ENCODE measurements at regions not wholly inside any gene's neighbourhood (a gene's known extent, or its start where the extent isn't known, plus 50 kb on each side); places are given as distances from the start of the nearest gene placed in this dataset.

DNA sequence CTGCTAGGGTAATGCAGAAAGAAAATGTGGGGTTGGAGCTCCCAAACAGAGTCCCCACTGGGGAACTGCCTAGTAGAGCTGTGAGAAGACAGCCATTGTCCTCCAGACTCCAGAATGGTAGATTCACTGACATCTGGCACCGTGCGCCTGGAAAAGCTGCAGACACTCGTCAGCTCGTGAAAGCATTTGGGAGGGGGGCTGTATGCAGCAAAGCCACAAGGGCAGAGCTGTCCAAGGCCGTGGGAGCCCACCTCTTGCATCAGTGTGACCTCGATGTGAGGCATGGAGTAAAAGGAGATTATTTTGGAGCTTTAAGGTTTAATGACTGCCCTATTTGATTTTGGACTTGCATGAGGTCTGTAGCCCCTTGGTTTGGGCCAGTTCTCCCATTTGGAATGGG, 242.9 kb downstream of the VGLL3 start:
- H3K4me2 ChIP-seq (ENCODE audit: low read length), result no peak overlapping the region
- no peaks in the 10 kb centered on the region for H4K20me1 ChIP-seq (ENCODE audit: insufficient read depth, low read length)

DNA sequence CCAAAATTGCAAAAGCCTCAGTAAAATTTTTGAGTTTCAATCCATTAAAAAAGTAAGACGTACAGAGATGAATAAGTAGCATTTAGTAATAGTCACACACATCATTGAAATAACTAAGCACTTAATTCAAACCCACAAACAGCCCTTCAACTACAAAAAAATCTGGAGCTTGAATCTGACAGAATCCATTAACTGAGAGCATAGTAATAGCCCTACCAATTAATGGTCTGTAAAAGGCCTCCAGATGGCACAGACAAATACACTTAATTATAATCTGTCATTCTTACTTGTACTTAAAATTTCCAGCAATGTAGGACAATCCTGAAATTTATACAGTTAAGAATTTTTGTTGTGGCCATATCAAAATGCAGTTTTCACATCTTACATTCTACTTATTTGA, 246.9 kb downstream of the VGLL3 start:
- no peaks in the 10 kb centered on the region for H3K9me3 ChIP-seq (ENCODE audit: insufficient read depth, low read length)
- H3K27ac ChIP-seq (ENCODE audit: low read length), result no peak overlapping the region

More for the DNA sequence above, 242.9 kb downstream of the VGLL3 start:
- no peak overlapping the region for H3K4me3 ChIP-seq (ENCODE audit: low read length)
- H3K27ac ChIP-seq (ENCODE audit: low read length), result no peak overlapping the region
- no peaks in the 10 kb centered on the region for H3K79me2 ChIP-seq (ENCODE audit: low read length)
- peaks cover 6% of the 10 kb centered on the region for H3K4me1 ChIP-seq (ENCODE audit: low read length)
- H3K36me3 ChIP-seq (replicated peaks; ENCODE audit: low read depth, low read length), result no peaks in the 10 kb centered on the region
- no peak overlapping the region for H2AFZ ChIP-seq (ENCODE audit: low read depth, low read length)
- no peak for TF ChIP-seq EZH2phosphoT487 (IDR thresholded peaks at IDR 0.05; ENCODE audit: low read depth)
- no peak for TF ChIP-seq CTCF (IDR thresholded peaks at IDR 0.05; ENCODE audit: low read depth, low read length)
- no peak overlapping the region for H3K9ac ChIP-seq (ENCODE audit: low read length)
- no peaks in the 10 kb centered on the region for H3K9me3 ChIP-seq (ENCODE audit: insufficient read depth, low read length)
- no peaks in the 10 kb centered on the region for H3K27me3 ChIP-seq (ENCODE audit: low read depth, low read length)

DNA sequence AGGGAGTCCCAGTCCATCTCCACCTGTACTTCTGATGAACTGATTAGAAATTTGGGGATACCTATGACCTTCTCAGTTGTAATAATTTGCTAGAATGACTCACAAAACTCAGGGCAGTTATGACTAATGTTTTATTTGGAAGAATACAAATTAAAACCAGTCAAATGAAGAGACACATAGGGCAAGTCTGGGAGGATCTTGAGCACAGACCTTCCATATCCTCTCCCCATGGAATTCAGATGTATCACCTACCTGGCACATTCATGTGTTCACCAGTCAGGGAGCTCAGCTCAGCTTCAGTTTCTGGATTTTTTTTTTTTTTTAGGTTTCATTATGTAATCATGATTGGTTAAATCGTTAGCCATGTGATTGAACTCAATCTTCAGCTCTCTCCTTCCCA, 247.7 kb downstream of the VGLL3 start:
- no peaks in the 10 kb centered on the region for H3K27me3 ChIP-seq (ENCODE audit: low read depth, low read length)
- H3K4me2 ChIP-seq (ENCODE audit: low read length), result no peak overlapping the region
- H3K9ac ChIP-seq (ENCODE audit: low read length), result no peak overlapping the region
- no peaks in the 10 kb centered on the region for H3K79me2 ChIP-seq (ENCODE audit: low read length)
- H2AFZ ChIP-seq (ENCODE audit: low read depth, low read length), result no peak overlapping the region
- H4K20me1 ChIP-seq (ENCODE audit: insufficient read depth, low read length), result no peaks in the 10 kb centered on the region
- no peak overlapping the region for H3K4me3 ChIP-seq (ENCODE audit: low read length)
- no peaks in the 10 kb centered on the region for H3K9me3 ChIP-seq (ENCODE audit: insufficient read depth, low read length)
- H3K36me3 ChIP-seq (replicated peaks; ENCODE audit: low read depth, low read length), result no peaks in the 10 kb centered on the region
- no peak overlapping the region for H3K27ac ChIP-seq (ENCODE audit: low read length)
- TF ChIP-seq CTCF (IDR thresholded peaks at IDR 0.05; ENCODE audit: low read depth, low read length) (no peak), EZH2phosphoT487 (IDR thresholded peaks at IDR 0.05; ENCODE audit: low read depth) (no peak)
- H3K4me1 ChIP-seq (ENCODE audit: low read length), result peaks cover 18% of the 10 kb centered on the region

More for the DNA sequence above, 246.9 kb downstream of the VGLL3 start:
- Histone ChIP-seq H3K36me3 (replicated peaks; ENCODE audit: low read depth, low read length) (no peaks in the 10 kb centered on the region), H4K20me1 (ENCODE audit: insufficient read depth, low read length) (no peaks in the 10 kb centered on the region), H3K4me2 (ENCODE audit: low read length) (no peak overlapping the region), H3K79me2 (ENCODE audit: low read length) (no peaks in the 10 kb centered on the region), H3K4me3 (ENCODE audit: low read length) (no peak overlapping the region), H3K9ac (ENCODE audit: low read length) (no peak overlapping the region), H3K27me3 (ENCODE audit: low read depth, low read length) (no peaks in the 10 kb centered on the region), H2AFZ (ENCODE audit: low read depth, low read length) (no peak overlapping the region), H3K4me1 (ENCODE audit: low read length) (peaks cover 18% of the 10 kb centered on the region)
- TF ChIP-seq CTCF (IDR thresholded peaks at IDR 0.05; ENCODE audit: low read depth, low read length), result no peak
- TF ChIP-seq EZH2phosphoT487 (IDR thresholded peaks at IDR 0.05; ENCODE audit: low read depth), result no peak

DNA sequence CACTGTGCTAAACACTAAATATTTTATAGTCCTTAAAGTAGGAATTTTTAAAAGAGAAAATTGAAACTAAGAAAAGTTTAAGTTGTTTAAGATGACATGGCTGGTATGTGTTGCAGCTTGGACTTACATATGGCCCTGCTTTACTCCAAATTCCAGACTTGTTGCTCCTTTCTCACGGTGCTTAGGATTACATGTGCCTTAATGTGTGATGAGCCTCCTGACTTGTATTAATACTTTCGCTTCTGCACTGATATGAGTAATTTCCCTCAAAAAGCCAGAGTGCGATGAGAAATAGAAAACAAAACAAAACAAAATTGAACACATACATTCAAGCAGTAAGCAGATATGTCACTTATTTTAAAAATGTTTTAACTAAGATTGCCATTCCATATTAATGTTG, 250.2 kb downstream of the VGLL3 start:
- Histone ChIP-seq H4K20me1 (ENCODE audit: insufficient read depth, low read length) (no peaks in the 10 kb centered on the region), H3K27ac (ENCODE audit: low read length) (no peak overlapping the region), H3K36me3 (replicated peaks; ENCODE audit: low read depth, low read length) (peaks cover 3% of the 10 kb centered on the region), H2AFZ (ENCODE audit: low read depth, low read length) (0 out of 2 replicates have a peak overlapping the region, but pooled peaks have one; percentile 16), H3K4me1 (ENCODE audit: low read length) (peaks cover 32% of the 10 kb centered on the region), H3K9ac (ENCODE audit: low read length) (no peak overlapping the region), H3K79me2 (ENCODE audit: low read length) (no peaks in the 10 kb centered on the region), H3K27me3 (ENCODE audit: low read depth, low read length) (no peaks in the 10 kb centered on the region), H3K4me3 (ENCODE audit: low read length) (peak overlapping the region; percentile 7; the same call in 1 of the 2 replicates), H3K9me3 (ENCODE audit: insufficient read depth, low read length) (no peaks in the 10 kb centered on the region), H3K4me2 (ENCODE audit: low read length) (peak overlapping the region; percentile 29)
- TF ChIP-seq EZH2phosphoT487 (IDR thresholded peaks at IDR 0.05; ENCODE audit: low read depth), result no peak
- TF ChIP-seq CTCF (IDR thresholded peaks at IDR 0.05; ENCODE audit: low read depth, low read length), result no peak
